ENCODE measurements at regions not wholly inside any gene's neighbourhood (a gene's known extent, or its start where the extent isn't known, plus 50 kb on each side); places are given as distances from the start of the nearest gene placed in this dataset.

DNA sequence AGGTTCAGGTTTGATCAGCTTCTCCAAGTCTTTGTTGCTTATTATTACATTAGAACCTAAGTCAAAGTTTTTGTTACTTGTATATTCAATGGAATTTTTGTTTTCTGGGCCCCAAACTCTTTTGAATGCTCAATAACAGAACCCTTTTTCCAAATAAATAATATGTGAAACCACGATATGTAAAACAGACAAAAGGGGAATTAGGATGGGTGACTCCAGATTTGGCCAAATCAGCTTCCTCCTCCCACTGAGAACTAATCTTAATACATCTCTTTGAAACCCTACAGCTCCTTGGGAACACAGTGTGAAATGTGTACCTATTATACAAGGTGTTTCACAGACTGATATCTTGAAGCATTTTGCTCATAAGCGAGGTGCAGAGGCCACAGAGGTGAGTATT, 67.0 kb upstream of the TNFSF18 start:
- Histone ChIP-seq H4K20me1 (ENCODE audit: control insufficient read depth, extremely low read depth, insufficient read depth, low read length) (no peaks in the 10 kb centered on the region), H2AFZ (ENCODE audit: low read length) (no peak overlapping the region), H3K36me3 (ENCODE audit: control insufficient read depth, insufficient read depth, low read length) (no peaks in the 10 kb centered on the region), H3K4me1 (ENCODE audit: control insufficient read depth, extremely low read depth, insufficient read depth, low read length) (peaks cover 6% of the 10 kb centered on the region), H3K79me2 (ENCODE audit: control insufficient read depth, insufficient read depth, low read length) (no peaks in the 10 kb centered on the region), H3K4me3 (replicated peaks in 1 of 4; ENCODE audit: control extremely low read depth in 1 of 4, insufficient read depth in 1 of 4, low read depth in 3 of 4, low read length in 4 of 4) (no peak overlapping the region), H3K27ac (ENCODE audit: insufficient read depth, low read length) (no peak overlapping the region), H3K9ac (ENCODE audit: insufficient read depth, low read length) (no peak overlapping the region), H3K27me3 (ENCODE audit: control insufficient read depth, insufficient read depth, low read length) (no peaks in the 10 kb centered on the region), H3K9me3 (ENCODE audit: control insufficient read depth, insufficient read depth, low read depth, low read length) (no peaks in the 10 kb centered on the region), H3K4me2 (ENCODE audit: extremely low read depth, insufficient read depth, low read length) (no peak overlapping the region)
- no peak for DNase-seq (ENCODE audit: low read depth in 2 of 2)
- TF ChIP-seq EZH2 (IDR thresholded peaks at IDR 0.05; ENCODE audit: low read length, missing control alignments), result no peak
- TF ChIP-seq, protein P1, sequence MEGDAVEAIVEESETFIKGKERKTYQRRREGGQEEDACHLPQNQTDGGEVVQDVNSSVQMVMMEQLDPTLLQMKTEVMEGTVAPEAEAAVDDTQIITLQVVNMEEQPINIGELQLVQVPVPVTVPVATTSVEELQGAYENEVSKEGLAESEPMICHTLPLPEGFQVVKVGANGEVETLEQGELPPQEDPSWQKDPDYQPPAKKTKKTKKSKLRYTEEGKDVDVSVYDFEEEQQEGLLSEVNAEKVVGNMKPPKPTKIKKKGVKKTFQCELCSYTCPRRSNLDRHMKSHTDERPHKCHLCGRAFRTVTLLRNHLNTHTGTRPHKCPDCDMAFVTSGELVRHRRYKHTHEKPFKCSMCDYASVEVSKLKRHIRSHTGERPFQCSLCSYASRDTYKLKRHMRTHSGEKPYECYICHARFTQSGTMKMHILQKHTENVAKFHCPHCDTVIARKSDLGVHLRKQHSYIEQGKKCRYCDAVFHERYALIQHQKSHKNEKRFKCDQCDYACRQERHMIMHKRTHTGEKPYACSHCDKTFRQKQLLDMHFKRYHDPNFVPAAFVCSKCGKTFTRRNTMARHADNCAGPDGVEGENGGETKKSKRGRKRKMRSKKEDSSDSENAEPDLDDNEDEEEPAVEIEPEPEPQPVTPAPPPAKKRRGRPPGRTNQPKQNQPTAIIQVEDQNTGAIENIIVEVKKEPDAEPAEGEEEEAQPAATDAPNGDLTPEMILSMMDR (conservative IDR thresholded peaks at IDR 0.05 in 1 of 2, IDR thresholded peaks at IDR 0.05 in 1 of 2; ENCODE audit: low read depth in 1 of 2, low read length in 2 of 2), result no peak

DNA sequence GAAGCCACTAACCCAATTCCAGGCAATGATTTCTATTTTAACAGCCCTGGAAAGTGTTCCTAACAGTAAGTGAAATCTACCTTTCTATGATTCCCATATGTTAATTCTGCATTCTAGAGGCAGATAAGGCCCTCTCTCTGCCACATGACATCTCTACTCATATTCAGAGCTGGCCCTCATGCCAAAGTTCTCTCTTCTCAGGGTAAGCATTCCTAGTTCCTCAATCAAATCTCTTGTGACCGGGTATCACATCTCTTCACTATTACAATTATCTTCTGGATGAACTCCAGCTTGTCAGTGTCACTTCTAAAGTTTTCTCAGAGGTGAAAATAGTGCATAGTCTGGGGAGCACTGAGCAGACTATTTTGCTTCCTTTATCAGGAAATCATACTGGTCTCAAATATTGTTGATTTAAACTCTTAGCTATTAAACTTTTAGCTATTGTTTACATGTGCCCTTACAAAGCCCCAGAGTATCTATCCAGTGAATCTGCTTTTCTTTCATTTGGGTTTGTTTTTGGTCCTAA, 66.4 kb upstream of the TNFSF18 start:
- no peak for DNase-seq (ENCODE audit: low read depth in 2 of 2)
- no peak overlapping the region for H2AFZ ChIP-seq (ENCODE audit: low read length)
- H3K4me1 ChIP-seq (ENCODE audit: control insufficient read depth, extremely low read depth, insufficient read depth, low read length), result peaks cover 2% of the 10 kb centered on the region
- H3K27ac ChIP-seq (ENCODE audit: insufficient read depth, low read length), result no peak overlapping the region
- no peak overlapping the region for H3K4me2 ChIP-seq (ENCODE audit: extremely low read depth, insufficient read depth, low read length)
- no peak overlapping the region for H3K9ac ChIP-seq (ENCODE audit: insufficient read depth, low read length)
- no peak overlapping the region for H3K4me3 ChIP-seq (replicated peaks in 1 of 4; ENCODE audit: control extremely low read depth in 1 of 4, insufficient read depth in 1 of 4, low read depth in 3 of 4, low read length in 4 of 4)
- no peaks in the 10 kb centered on the region for H3K36me3 ChIP-seq (ENCODE audit: control insufficient read depth, insufficient read depth, low read length)
- no peaks in the 10 kb centered on the region for H4K20me1 ChIP-seq (ENCODE audit: control insufficient read depth, extremely low read depth, insufficient read depth, low read length)
- H3K27me3 ChIP-seq (ENCODE audit: control insufficient read depth, insufficient read depth, low read length), result no peaks in the 10 kb centered on the region
- no peaks in the 10 kb centered on the region for H3K79me2 ChIP-seq (ENCODE audit: control insufficient read depth, insufficient read depth, low read length)
- no peaks in the 10 kb centered on the region for H3K9me3 ChIP-seq (ENCODE audit: control insufficient read depth, insufficient read depth, low read depth, low read length)
- TF ChIP-seq, protein P1 (conservative IDR thresholded peaks at IDR 0.05 in 1 of 2, IDR thresholded peaks at IDR 0.05 in 1 of 2; ENCODE audit: low read depth in 1 of 2, low read length in 2 of 2), result no peak
- TF ChIP-seq EZH2 (IDR thresholded peaks at IDR 0.05; ENCODE audit: low read length, missing control alignments), result no peak

DNA sequence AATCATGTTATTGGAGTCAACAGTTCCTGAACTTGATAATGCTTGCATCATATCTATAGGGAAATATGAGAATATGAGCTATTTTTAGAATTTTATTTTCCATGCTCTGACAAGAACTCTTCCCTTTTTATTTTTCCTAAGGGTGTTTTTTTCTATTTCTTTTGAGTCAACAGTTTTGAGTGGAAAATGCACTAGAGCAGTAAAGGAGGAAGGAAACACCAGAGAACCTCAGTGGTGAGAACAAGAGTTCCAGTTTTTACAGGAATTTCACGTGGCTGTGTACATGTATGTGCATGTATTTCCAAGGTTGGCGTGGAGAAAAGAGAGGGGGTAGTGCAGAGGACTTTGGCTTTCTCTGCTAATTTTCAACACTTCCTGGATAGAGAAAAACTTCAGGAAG, 63.6 kb upstream of the TNFSF18 start:
- Histone ChIP-seq H3K4me3 (replicated peaks in 1 of 4; ENCODE audit: control extremely low read depth in 1 of 4, insufficient read depth in 1 of 4, low read depth in 3 of 4, low read length in 4 of 4) (no peak overlapping the region), H3K36me3 (ENCODE audit: control insufficient read depth, insufficient read depth, low read length) (no peaks in the 10 kb centered on the region), H3K79me2 (ENCODE audit: control insufficient read depth, insufficient read depth, low read length) (no peaks in the 10 kb centered on the region), H4K20me1 (ENCODE audit: control insufficient read depth, extremely low read depth, insufficient read depth, low read length) (no peaks in the 10 kb centered on the region), H3K27me3 (ENCODE audit: control insufficient read depth, insufficient read depth, low read length) (no peaks in the 10 kb centered on the region), H3K9me3 (ENCODE audit: control insufficient read depth, insufficient read depth, low read depth, low read length) (no peaks in the 10 kb centered on the region), H3K4me1 (ENCODE audit: control insufficient read depth, extremely low read depth, insufficient read depth, low read length) (peaks cover 2% of the 10 kb centered on the region), H3K4me2 (ENCODE audit: extremely low read depth, insufficient read depth, low read length) (no peak overlapping the region), H3K27ac (ENCODE audit: insufficient read depth, low read length) (no peak overlapping the region), H3K9ac (ENCODE audit: insufficient read depth, low read length) (no peak overlapping the region), H2AFZ (ENCODE audit: low read length) (no peak overlapping the region)
- no peak for DNase-seq (ENCODE audit: low read depth in 2 of 2)
- TF ChIP-seq EZH2 (IDR thresholded peaks at IDR 0.05; ENCODE audit: low read length, missing control alignments), result no peak
- TF ChIP-seq, protein P1 (conservative IDR thresholded peaks at IDR 0.05 in 1 of 2, IDR thresholded peaks at IDR 0.05 in 1 of 2; ENCODE audit: low read depth in 1 of 2, low read length in 2 of 2), result no peak

Data from fibroblast of lung (primary cell).